ENCODE measurements at regions not wholly inside any gene's neighbourhood (a gene's known extent, or its start where the extent isn't known, plus 50 kb on each side); places are given as distances from the start of the nearest gene placed in this dataset.

DNA sequence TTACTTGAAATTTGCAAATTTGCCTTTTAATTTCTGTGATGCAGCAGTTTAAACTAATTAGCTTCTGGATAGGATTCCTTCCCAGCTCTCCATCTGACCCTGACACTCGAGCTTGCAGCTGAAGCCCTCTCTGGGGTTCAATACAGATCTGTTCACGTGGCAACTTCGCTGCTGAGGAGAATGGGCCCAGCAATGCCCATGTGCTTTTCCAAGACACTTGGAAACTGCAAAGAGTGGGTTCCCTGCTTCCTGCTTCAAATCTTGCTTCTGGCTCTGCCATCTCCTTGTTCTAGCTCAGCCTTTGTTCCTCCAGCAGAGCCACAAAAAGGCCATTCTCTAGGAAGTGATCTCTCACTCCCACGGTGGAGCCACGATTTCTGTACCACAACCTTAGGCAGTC, 50.0 kb upstream of the IRX6 start:
- TF ChIP-seq SMC3 (conservative IDR thresholded peaks at IDR 0.05; ENCODE audit: insufficient read depth, low read depth, low read length): no peak
- TF ChIP-seq CBX3 (IDR thresholded peaks at IDR 0.05; ENCODE audit: borderline replicate concordance in 1 of 2, low read length in 2 of 2): no peak
- no peak for TF ChIP-seq EP300 (IDR thresholded peaks at IDR 0.05; ENCODE audit: low read length)
- no peak for TF ChIP-seq PHF8 (IDR thresholded peaks at IDR 0.05; ENCODE audit: borderline replicate concordance, low read length)
- TF ChIP-seq, protein P1, sequence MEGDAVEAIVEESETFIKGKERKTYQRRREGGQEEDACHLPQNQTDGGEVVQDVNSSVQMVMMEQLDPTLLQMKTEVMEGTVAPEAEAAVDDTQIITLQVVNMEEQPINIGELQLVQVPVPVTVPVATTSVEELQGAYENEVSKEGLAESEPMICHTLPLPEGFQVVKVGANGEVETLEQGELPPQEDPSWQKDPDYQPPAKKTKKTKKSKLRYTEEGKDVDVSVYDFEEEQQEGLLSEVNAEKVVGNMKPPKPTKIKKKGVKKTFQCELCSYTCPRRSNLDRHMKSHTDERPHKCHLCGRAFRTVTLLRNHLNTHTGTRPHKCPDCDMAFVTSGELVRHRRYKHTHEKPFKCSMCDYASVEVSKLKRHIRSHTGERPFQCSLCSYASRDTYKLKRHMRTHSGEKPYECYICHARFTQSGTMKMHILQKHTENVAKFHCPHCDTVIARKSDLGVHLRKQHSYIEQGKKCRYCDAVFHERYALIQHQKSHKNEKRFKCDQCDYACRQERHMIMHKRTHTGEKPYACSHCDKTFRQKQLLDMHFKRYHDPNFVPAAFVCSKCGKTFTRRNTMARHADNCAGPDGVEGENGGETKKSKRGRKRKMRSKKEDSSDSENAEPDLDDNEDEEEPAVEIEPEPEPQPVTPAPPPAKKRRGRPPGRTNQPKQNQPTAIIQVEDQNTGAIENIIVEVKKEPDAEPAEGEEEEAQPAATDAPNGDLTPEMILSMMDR (IDR thresholded peaks at IDR 0.05 in 2 of 3, conservative IDR thresholded peaks at IDR 0.05 in 1 of 3; ENCODE audit: insufficient read depth in 2 of 3, low read depth in 1 of 3, low read length in 3 of 3): no peak
- no peak for TF ChIP-seq MYC (IDR thresholded peaks at IDR 0.05; ENCODE audit: low read depth, low read length)
- no peak for TF ChIP-seq MYC (CRISPR knock-in tag; IDR thresholded peaks at IDR 0.05; ENCODE audit: borderline replicate concordance, low read depth)
- TF ChIP-seq SP2 (IDR thresholded peaks at IDR 0.05; ENCODE audit: extremely low read depth, low read depth, low read length, poor library complexity, severe bottlenecking): no peak
- no peak for TF ChIP-seq SRSF1 (IDR thresholded peaks at IDR 0.05; ENCODE audit: low read depth, low read length)
- TF ChIP-seq CEBPB (tag; IDR thresholded peaks at IDR 0.05): no peak
- TF ChIP-seq FOXA1 (IDR thresholded peaks at IDR 0.05; ENCODE audit: borderline replicate concordance): no peak
- TF ChIP-seq, protein P2, sequence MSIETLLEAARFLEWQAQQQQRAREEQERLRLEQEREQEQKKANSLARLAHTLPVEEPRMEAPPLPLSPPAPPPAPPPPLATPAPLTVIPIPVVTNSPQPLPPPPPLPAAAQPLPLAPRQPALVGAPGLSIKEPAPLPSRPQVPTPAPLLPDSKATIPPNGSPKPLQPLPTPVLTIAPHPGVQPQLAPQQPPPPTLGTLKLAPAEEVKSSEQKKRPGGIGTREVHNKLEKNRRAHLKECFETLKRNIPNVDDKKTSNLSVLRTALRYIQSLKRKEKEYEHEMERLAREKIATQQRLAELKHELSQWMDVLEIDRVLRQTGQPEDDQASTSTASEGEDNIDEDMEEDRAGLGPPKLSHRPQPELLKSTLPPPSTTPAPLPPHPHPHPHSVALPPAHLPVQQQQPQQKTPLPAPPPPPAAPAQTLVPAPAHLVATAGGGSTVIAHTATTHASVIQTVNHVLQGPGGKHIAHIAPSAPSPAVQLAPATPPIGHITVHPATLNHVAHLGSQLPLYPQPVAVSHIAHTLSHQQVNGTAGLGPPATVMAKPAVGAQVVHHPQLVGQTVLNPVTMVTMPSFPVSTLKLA (conservative IDR thresholded peaks at IDR 0.05): no peak
- no peak for TF ChIP-seq YY1 (IDR thresholded peaks at IDR 0.05; ENCODE audit: borderline replicate concordance in 1 of 3, control insufficient read depth in 1 of 3, extremely low read depth in 1 of 3, insufficient read depth in 3 of 3, insufficient read length in 1 of 3, insufficient replicate concordance in 2 of 3, low read depth in 1 of 3, low read length in 2 of 3)

All from K562 (cell line).